Left ventricle myocardium inferior (tissue), 1 donor: ENCODE measurements at regions not wholly inside any gene's neighbourhood (a gene's known extent, or its start where the extent isn't known, plus 50 kb on each side); places are given as distances from the start of the nearest gene placed in this dataset.

Source experiments
- DNase-seq: peaks from one replicate; pipeline ENCODE4 v3.0.0-alpha.2; 2020
- H3K27ac ChIP-seq: fragments of 200-600 bp; replicated peaks from 2 replicates; pipeline ENCODE4 v1.8.0; 2021
- H3K27me3 ChIP-seq: fragments of 200-600 bp; 2 replicates; pipeline ENCODE4 v1.8.0; 2021; ENCODE audit warnings: low read depth
- H3K36me3 ChIP-seq: fragments of 200-600 bp; 2 replicates; pipeline ENCODE4 v1.8.0; 2021
- H3K4me1 ChIP-seq: fragments of 200-600 bp; 2 replicates; pipeline ENCODE4 v1.8.0; 2021
- H3K4me3 ChIP-seq: fragments of 200-600 bp; 2 replicates; pipeline ENCODE4 v1.8.0; 2021; ENCODE audit warnings: mild to moderate bottlenecking, moderate library complexity
- H3K9me3 ChIP-seq: fragments of 200-600 bp; replicated peaks from 2 replicates; pipeline ENCODE4 v1.8.0; 2021
- intact Hi-C: fragments of 100-400 bp; cut with micrococcal nuclease; formaldehyde crosslinking; loops from one replicate; pipeline ENCODE4 v1.11.0; 2022
- TF ChIP-seq, protein P1 (sequence below): fragments of 200-600 bp; IDR thresholded peaks from 2 replicates; pipeline ENCODE4 v1.8.0; 2021; ENCODE audit warnings: antibody characterized with exemption, mild to moderate bottlenecking, borderline replicate concordance
- donor health status: DM: no; HTN: yes; CAD: no; lungs with severe emphysema.

DNA sequence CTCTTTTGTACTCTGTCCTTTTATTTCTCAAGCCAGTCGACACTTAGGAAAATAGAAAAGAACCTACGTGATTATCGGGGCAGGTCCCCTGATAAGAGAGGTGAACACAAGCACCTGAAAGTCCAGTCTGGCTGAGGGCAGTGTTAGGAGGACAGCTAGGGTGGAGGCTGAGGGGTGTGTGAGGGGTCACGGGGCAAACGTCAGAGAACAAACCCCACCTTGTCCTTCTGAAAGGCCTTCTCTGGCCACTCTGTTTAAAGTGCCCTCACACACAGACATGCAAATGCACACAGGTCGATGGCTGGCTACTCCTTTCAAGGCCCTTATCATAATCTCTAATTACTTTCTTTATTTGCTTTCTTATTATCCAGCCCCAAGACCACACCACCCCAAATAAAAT lies 108.8 kb downstream of the ESM1 start:
- H3K4me1 ChIP-seq, result peaks cover 3% of the 10 kb centered on the region
- no peak for DNase-seq
- H3K27me3 ChIP-seq, result peaks cover 19% of the 10 kb centered on the region
- no peak overlapping the region for H3K27ac ChIP-seq
- intact Hi-C loops, result no loop called here
- H3K9me3 ChIP-seq, result no peaks in the 10 kb centered on the region
- TF ChIP-seq, protein P1, sequence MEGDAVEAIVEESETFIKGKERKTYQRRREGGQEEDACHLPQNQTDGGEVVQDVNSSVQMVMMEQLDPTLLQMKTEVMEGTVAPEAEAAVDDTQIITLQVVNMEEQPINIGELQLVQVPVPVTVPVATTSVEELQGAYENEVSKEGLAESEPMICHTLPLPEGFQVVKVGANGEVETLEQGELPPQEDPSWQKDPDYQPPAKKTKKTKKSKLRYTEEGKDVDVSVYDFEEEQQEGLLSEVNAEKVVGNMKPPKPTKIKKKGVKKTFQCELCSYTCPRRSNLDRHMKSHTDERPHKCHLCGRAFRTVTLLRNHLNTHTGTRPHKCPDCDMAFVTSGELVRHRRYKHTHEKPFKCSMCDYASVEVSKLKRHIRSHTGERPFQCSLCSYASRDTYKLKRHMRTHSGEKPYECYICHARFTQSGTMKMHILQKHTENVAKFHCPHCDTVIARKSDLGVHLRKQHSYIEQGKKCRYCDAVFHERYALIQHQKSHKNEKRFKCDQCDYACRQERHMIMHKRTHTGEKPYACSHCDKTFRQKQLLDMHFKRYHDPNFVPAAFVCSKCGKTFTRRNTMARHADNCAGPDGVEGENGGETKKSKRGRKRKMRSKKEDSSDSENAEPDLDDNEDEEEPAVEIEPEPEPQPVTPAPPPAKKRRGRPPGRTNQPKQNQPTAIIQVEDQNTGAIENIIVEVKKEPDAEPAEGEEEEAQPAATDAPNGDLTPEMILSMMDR, result no peak
- H3K4me3 ChIP-seq, result no peak overlapping the region
- H3K36me3 ChIP-seq, result no peaks in the 10 kb centered on the region

DNA sequence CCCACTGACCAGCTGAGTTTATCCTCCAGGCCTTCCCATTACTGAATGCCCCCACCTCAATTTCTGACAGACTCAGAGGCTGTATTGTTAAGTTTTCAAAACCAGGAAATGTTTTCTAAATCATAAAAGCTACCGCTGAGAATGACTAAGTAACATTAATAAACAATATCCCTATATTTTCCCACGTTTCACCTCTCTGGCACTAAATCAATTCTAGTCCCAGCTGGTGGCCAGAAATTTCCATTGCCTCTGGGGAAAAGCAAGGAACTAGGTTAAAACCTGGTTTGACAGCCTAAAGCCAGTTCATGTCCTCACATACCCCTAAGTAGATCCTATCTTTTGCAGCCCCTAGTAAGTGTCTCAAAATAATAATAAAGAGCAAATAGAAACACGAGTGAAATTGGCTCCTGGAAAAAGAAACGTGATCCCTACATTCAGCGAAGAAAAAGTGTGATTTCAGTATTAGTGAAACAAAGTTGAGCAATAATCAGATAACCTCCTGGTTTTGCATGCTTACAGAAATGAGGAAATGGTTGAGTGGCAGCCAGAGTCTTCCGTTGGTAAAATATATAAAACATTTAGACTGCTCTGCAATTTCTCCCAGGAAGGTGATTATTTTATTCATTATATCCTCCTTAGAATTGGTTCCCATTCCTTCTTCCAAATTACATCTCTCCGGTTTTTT lies 110.9 kb downstream of the ESM1 start:
- Histone ChIP-seq H3K27me3 (peaks cover 15% of the 10 kb centered on the region), H3K4me1 (peaks cover 3% of the 10 kb centered on the region), H3K4me3 (no peak overlapping the region), H3K27ac (no peak overlapping the region), H3K36me3 (no peaks in the 10 kb centered on the region), H3K9me3 (no peaks in the 10 kb centered on the region)
- intact Hi-C loops, result no loop called here
- DNase-seq, result no peak
- TF ChIP-seq, protein P1, result no peak

DNA sequence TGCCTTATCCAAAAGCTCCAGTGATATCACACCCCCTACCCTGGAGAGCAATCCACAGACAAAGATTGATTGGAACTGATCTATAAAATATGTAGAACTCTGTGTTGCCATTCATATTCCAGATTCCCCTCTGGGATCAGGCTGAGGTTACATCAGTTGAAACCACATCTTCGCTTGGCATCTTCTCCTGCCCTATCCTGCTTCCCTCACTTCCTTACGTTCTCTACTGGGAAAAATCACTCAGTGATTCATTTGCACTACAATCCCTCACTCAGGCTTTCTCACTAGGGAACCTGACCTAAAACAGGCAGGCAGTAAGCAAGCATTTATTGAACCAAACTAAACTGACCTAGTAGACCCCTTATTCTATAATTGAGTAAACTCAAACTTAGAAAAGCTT lies 111.7 kb downstream of the ESM1 start:
- Histone ChIP-seq H3K9me3 (no peaks in the 10 kb centered on the region), H3K27ac (no peak overlapping the region), H3K27me3 (peaks cover 8% of the 10 kb centered on the region), H3K4me1 (peaks cover 3% of the 10 kb centered on the region), H3K4me3 (no peak overlapping the region), H3K36me3 (no peaks in the 10 kb centered on the region)
- TF ChIP-seq, protein P1, result no peak
- no peak for DNase-seq
- intact Hi-C loops, result no loop called here

DNA sequence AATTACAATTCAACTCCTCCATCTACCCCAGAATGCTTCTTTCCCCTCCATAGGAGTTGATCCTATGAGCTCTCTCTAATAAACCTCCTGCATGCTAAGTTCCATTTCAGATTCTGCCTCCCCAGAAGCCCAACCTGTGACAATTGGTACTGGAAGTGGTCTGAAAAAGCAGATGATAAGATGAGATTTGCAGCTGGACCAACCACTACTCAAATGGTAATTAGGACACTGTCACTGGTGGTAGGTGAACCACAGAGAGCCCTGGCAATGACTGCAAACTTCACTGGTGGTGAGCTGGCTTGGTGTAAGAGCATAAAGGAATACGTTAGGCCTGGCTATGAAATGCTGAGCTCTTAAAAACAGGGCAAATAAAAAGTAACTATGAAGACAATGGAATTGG lies 112.6 kb downstream of the ESM1 start:
- Histone ChIP-seq H3K9me3 (no peaks in the 10 kb centered on the region), H3K4me3 (no peak overlapping the region), H3K27ac (no peak overlapping the region), H3K4me1 (peaks cover 3% of the 10 kb centered on the region), H3K27me3 (peaks cover under 1% of the 10 kb centered on the region), H3K36me3 (no peaks in the 10 kb centered on the region)
- intact Hi-C loops, result no loop called here
- no peak for DNase-seq
- TF ChIP-seq, protein P1, result no peak

DNA sequence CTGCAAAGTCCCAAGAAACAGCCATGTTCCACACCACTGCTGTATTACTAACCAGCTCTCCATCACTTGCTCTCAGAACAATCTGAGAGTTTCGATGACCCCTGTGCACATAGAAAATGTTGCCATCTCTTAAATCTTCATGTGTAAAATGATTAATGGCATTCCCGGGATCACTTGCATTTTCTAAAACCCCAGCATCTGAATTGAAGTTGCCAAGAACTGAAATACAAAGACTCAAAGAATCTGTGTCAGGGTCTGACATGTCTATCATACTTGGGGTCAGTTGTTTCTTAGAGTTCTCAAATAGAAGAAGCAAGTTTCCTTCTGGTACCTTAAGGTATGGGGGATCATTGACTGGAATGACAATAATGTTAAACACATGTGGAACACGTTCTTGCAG lies 115.1 kb downstream of the ESM1 start:
- TF ChIP-seq, protein P1, result no peak
- H3K9me3 ChIP-seq, result no peaks in the 10 kb centered on the region
- H3K27ac ChIP-seq, result no peak overlapping the region
- no peak overlapping the region for H3K4me3 ChIP-seq
- intact Hi-C loops, result no loop called here
- H3K36me3 ChIP-seq, result no peaks in the 10 kb centered on the region
- H3K27me3 ChIP-seq, result no peaks in the 10 kb centered on the region
- no peak for DNase-seq
- peaks cover 3% of the 10 kb centered on the region for H3K4me1 ChIP-seq
